Pancreas (tissue), 10 donors: ENCODE measurements at regions not wholly inside any gene's neighbourhood (a gene's known extent, or its start where the extent isn't known, plus 50 kb on each side); places are given as distances from the start of the nearest gene placed in this dataset.

Experiments used
- ATAC-seq, 4 donors: fragments of 200-7000 bp; cut with Tn5 transposase; one replicate each; pipeline versions ENCODE4 v1.8.0 to v1.9.1; 2020; ENCODE audit warnings: mild to moderate bottlenecking in 4 of 4, moderate library complexity in 4 of 4
- DNase-seq, 6 donors: peaks; one replicate each; pipeline ENCODE4 v3.0.0-alpha.2; 2020
- FAIRE-seq: peaks from 2 replicates; lab custom pipeline; 2012; peaks lifted over from hg19 to GRCh38; lab: Jason Lieb, UNC
- H3K27ac ChIP-seq, 4 donors: fragments of 200-600 bp; sonication (generic); 1 replicate in 3 of 4; 2 replicates in 1 of 4; pipeline versions ENCODE4 v1.5.0 to v1.8.0; 2020
- H3K27me3 ChIP-seq, 4 donors: fragments of 200-600 bp; one replicate each; pipeline ENCODE4 v1.8.0; 2021
- H3K36me3 ChIP-seq, 3 donors: fragments of 200-600 bp; sonication (generic) in 1 of 3; one replicate each; pipeline versions ENCODE4 v1.5.0 to v1.8.0; 2020 to 2021
- H3K4me1 ChIP-seq, 3 donors: fragments of 200-600 bp; one replicate each; pipeline ENCODE4 v1.8.0; 2021
- H3K4me3 ChIP-seq, 4 donors: fragments of 200-600 bp; sonication (generic) in 2 of 4; one replicate each; pipeline versions ENCODE4 v1.5.0 to v1.8.0; 2020 to 2021
- H3K9me3 ChIP-seq, 4 donors: fragments of 200-600 bp; one replicate each; pipeline ENCODE4 v1.8.0; 2021
- WGBS, 2 donors: extraction: QIAGEN DNeasy Blood & Tissue Kit; methylation state at CpG; one replicate each; pipeline ENCODE4 v1.1.7; 2013; 5-methylcytosine and 5-hydroxymethylcytosine counted together
- intact Hi-C, 3 donors: fragments of 100-400 bp; cut with DNase I; formaldehyde crosslinking; loops; one replicate each; pipeline versions ENCODE4 v1.11.1 to v1.14.2; 2022
- TF ChIP-seq, protein P1 (sequence below), 4 donors: fragments of 200-600 bp; sonication (generic) in 3 of 4; IDR thresholded peaks; one replicate each; pipeline versions ENCODE4 v1.5.0 to v1.8.0; 2021; ENCODE audit warnings: antibody characterized with exemption in 4 of 4
- donor health status: healthy with polysubstance abuse.
- donor health status: DM: no; HTN: no; CAD: no; lungs with moderate emphysema.
- donor health status: DM: no; HTN: no; CAD: no.
- donor health status: control.
- donor health status: control.
- donor health status: Bipolar disorder and iron deficiency.
- donor health status: DM: yes; HTN: yes; CAD: no.
- donor health status: DM: no; HTN: no; CAD: no.
- donor health status: DM: no; HTN: no; CAD: no.
- donor health status: DM: yes; HTN: yes; CAD: no.

DNA sequence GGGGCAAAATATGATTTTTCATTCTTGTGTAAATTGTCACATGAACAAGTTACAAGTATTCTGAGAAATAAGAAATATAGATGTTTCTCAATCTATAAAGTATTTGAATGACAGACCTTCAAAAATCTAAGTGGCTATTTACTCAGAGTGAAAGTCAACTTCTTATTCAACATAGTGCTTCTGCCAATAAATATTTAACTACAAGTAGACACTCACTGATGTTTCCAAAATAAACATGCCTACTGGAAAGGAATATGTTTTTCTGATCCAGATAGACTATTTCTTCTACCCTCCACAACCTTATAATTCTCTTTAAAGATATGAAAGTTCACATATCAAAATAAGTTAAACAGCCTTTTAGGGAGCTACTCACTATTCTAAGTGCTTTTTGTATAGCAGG, 296.3 kb downstream of the DSC3 start:
- Histone ChIP-seq H3K27me3 (no peaks in the 10 kb centered on the region), H3K9me3 (no peaks in the 10 kb centered on the region), H3K4me3 (no peak overlapping the region), H3K36me3 (no peaks in the 10 kb centered on the region), H3K4me1 (no peaks in the 10 kb centered on the region), H3K27ac (no peak overlapping the region)
- intact Hi-C loops = no loop called here
- TF ChIP-seq, protein P1, sequence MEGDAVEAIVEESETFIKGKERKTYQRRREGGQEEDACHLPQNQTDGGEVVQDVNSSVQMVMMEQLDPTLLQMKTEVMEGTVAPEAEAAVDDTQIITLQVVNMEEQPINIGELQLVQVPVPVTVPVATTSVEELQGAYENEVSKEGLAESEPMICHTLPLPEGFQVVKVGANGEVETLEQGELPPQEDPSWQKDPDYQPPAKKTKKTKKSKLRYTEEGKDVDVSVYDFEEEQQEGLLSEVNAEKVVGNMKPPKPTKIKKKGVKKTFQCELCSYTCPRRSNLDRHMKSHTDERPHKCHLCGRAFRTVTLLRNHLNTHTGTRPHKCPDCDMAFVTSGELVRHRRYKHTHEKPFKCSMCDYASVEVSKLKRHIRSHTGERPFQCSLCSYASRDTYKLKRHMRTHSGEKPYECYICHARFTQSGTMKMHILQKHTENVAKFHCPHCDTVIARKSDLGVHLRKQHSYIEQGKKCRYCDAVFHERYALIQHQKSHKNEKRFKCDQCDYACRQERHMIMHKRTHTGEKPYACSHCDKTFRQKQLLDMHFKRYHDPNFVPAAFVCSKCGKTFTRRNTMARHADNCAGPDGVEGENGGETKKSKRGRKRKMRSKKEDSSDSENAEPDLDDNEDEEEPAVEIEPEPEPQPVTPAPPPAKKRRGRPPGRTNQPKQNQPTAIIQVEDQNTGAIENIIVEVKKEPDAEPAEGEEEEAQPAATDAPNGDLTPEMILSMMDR (IDR thresholded peaks at IDR 0.05) = no peak
- DNase-seq (no peak), FAIRE-seq (no peak), ATAC-seq (no peak)

DNA sequence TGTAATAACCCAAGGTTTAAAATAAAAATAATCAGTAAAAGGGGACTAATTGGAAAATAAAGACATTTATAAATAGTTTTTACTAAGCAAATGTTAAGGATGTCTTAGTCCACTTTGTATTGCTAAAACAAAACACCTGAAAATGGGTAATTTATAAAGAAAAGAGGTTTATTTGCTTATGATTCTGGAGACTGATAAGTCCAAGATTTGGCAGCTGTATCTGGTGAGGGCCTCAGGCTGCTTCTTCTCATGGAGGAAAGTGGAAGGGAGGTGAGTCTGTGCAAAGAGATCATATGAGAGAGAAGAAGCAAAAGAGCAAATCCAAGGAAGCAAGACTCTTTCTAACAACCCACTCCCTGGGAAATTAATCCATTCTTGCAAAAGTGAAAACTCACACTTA, 299.5 kb downstream of the DSC3 start:
- intact Hi-C loops = no loop called here
- Histone ChIP-seq H3K27me3 (no peaks in the 10 kb centered on the region), H3K27ac (no peak overlapping the region), H3K4me3 (no peak overlapping the region), H3K9me3 (no peaks in the 10 kb centered on the region), H3K4me1 (no peaks in the 10 kb centered on the region), H3K36me3 (no peaks in the 10 kb centered on the region)
- no peak for ATAC-seq
- TF ChIP-seq, protein P1 (IDR thresholded peaks at IDR 0.05) = no peak
- FAIRE-seq = no peak
- no peak for DNase-seq

DNA sequence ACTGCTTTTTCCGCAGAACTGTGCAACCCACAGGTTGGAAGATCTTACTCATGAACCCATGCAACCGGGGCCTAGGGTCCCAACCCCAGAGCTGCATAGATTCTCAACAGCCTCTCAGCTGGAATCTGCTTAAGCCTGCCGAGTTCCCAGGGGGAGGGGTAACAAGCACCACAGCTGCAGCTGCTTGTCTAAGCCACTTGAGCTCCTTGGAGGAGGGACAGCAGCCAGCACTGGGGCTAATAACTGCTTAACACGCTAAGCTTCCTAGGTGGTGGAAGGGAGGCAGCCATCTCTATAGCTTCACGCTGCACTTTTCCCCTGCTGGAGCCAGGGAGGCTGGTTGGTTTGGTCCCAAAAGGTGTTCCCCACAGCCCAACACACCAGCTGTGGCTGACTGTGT, 311.6 kb downstream of the DSC3 start:
- FAIRE-seq (no peak), ATAC-seq (no peak), DNase-seq (no peak)
- Histone ChIP-seq H3K36me3 (no peaks in the 10 kb centered on the region), H3K27ac (no peak overlapping the region), H3K4me3 (no peak overlapping the region), H3K27me3 (no peaks in the 10 kb centered on the region), H3K4me1 (no peaks in the 10 kb centered on the region), H3K9me3 (no peaks in the 10 kb centered on the region)
- intact Hi-C loops = no loop called here
- TF ChIP-seq, protein P1 (IDR thresholded peaks at IDR 0.05) = no peak
- 66 to 88% methylated on average over 5 of the region's 5 CpGs for WGBS, 2 donors

DNA sequence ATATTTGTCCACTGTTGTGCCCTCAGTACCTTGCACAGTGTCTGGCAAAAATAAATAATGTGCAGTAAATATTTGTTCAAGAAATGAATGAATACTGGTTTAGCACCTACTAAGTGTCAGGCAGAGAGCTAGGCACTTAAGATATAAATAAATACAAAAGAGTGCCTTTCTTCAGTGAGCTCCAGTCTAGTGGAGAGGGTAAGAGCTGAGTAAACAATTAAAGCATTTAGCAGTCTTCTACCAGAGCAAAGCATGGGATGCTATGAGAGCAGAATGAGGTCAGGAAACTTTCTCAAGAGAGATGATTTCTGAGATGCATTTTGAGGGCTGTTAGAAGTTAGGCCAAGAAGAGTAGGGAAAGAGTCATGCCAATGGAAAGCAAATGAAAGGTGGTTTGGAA, 314.7 kb downstream of the DSC3 start:
- TF ChIP-seq, protein P1 (IDR thresholded peaks at IDR 0.05) = no peak
- Histone ChIP-seq H3K27me3 (no peaks in the 10 kb centered on the region), H3K9me3 (no peaks in the 10 kb centered on the region), H3K36me3 (no peaks in the 10 kb centered on the region), H3K4me1 (no peaks in the 10 kb centered on the region), H3K4me3 (no peak overlapping the region), H3K27ac (no peak overlapping the region)
- intact Hi-C loops = no loop called here
- FAIRE-seq (no peak), ATAC-seq (no peak), DNase-seq (no peak)

DNA sequence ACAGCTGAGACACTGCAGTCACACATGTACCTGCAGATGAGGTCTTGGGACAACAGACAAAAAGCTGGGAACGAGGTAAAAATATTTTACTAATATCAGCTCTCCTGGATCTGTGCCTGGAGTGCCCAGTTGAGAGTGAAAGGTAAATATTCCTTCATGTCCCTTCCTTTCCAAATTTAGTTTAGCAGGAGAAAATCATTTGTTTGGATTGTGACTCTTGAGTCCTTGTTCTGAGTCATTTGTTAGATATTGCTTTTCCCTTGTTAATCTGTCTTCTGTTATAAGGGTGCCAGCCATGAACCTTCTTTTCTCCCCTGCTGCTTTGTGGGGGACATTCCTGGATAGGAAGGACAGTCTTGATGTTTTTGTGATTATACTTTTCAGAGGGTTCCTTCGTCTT, 329.2 kb downstream of the DSC3 start:
- WGBS, 2 donors = 32 to 37% methylated on average over 2 of the region's 2 CpGs
- no peak for ATAC-seq
- intact Hi-C loops = no loop called here

More for the DNA sequence above, 329.2 kb downstream of the DSC3 start:
- Histone ChIP-seq H3K4me3 (no peak overlapping the region), H3K27me3 (no peaks in the 10 kb centered on the region), H3K36me3 (no peaks in the 10 kb centered on the region), H3K9me3 (no peaks in the 10 kb centered on the region), H3K4me1 (no peaks in the 10 kb centered on the region), H3K27ac (no peak overlapping the region)
- DNase-seq = no peak
- TF ChIP-seq, protein P1 (IDR thresholded peaks at IDR 0.05) = no peak
- FAIRE-seq = no peak
